Pancreas (tissue), 10 donors: ENCODE measurements at regions not wholly inside any gene's neighbourhood (a gene's known extent, or its start where the extent isn't known, plus 50 kb on each side); places are given as distances from the start of the nearest gene placed in this dataset.

ENCODE experiments used
- ATAC-seq, 4 donors: fragments of 200-7000 bp; cut with Tn5 transposase; one replicate each; pipeline versions ENCODE4 v1.8.0 to v1.9.1; 2020; ENCODE audit warnings: mild to moderate bottlenecking in 4 of 4, moderate library complexity in 4 of 4
- DNase-seq, 6 donors: peaks; one replicate each; pipeline ENCODE4 v3.0.0-alpha.2; 2020
- FAIRE-seq: peaks from 2 replicates; lab custom pipeline; 2012; peaks lifted over from hg19 to GRCh38; lab: Jason Lieb, UNC
- H3K27ac ChIP-seq, 4 donors: fragments of 200-600 bp; sonication (generic); 1 replicate in 3 of 4; 2 replicates in 1 of 4; pipeline versions ENCODE4 v1.5.0 to v1.8.0; 2020
- H3K27me3 ChIP-seq, 4 donors: fragments of 200-600 bp; one replicate each; pipeline ENCODE4 v1.8.0; 2021
- H3K36me3 ChIP-seq, 3 donors: fragments of 200-600 bp; sonication (generic) in 1 of 3; one replicate each; pipeline versions ENCODE4 v1.5.0 to v1.8.0; 2020 to 2021
- H3K4me1 ChIP-seq, 3 donors: fragments of 200-600 bp; one replicate each; pipeline ENCODE4 v1.8.0; 2021
- H3K4me3 ChIP-seq, 4 donors: fragments of 200-600 bp; sonication (generic) in 2 of 4; one replicate each; pipeline versions ENCODE4 v1.5.0 to v1.8.0; 2020 to 2021
- H3K9me3 ChIP-seq, 4 donors: fragments of 200-600 bp; one replicate each; pipeline ENCODE4 v1.8.0; 2021
- WGBS, 2 donors: extraction: QIAGEN DNeasy Blood & Tissue Kit; methylation state at CpG; one replicate each; pipeline ENCODE4 v1.1.7; 2013; 5-methylcytosine and 5-hydroxymethylcytosine counted together
- intact Hi-C, 3 donors: fragments of 100-400 bp; cut with DNase I; formaldehyde crosslinking; loops; one replicate each; pipeline versions ENCODE4 v1.11.1 to v1.14.2; 2022
- TF ChIP-seq, protein P1 (sequence below), 4 donors: fragments of 200-600 bp; sonication (generic) in 3 of 4; IDR thresholded peaks; one replicate each; pipeline versions ENCODE4 v1.5.0 to v1.8.0; 2021; ENCODE audit warnings: antibody characterized with exemption in 4 of 4
- donor health status: healthy with polysubstance abuse.
- donor health status: DM: no; HTN: no; CAD: no; lungs with moderate emphysema.
- donor health status: DM: no; HTN: no; CAD: no.
- donor health status: control.
- donor health status: control.
- donor health status: Bipolar disorder and iron deficiency.
- donor health status: DM: yes; HTN: yes; CAD: no.
- donor health status: DM: no; HTN: no; CAD: no.
- donor health status: DM: no; HTN: no; CAD: no.
- donor health status: DM: yes; HTN: yes; CAD: no.

DNA sequence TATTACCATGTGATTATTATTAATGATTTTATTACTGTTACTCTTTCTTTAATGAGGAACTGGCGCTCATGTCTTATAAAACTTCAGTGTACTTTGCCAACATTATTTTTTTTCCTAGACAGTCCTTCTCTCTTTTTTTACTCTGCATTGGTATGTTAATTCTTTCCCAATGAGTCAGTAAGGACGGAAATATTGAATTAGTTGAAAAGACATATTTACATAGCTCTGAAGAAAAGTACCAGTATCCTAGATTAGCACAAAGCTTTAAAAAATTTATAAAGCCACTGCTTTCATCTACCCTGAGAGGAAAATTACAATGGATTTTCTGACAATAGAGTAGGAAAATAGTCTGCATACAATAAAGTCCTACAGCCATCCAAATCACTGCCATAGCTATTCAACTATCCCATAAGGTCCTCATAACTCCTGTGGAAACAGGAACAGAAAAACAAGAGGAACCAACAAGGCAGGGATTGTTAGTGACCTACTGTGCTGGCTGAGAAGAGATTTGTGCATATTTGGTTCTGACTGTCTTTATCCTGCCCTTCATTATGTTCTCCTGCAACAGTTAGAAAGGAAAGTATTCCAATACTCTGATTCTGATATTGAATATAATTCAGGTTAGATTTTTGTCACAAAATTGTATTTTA lies 314.4 kb downstream of the AASDHPPT start:
- Histone ChIP-seq H3K9me3 (no peaks in the 10 kb centered on the region), H3K27ac (no peak overlapping the region), H3K4me3 (no peak overlapping the region), H3K4me1 (peaks cover 0 to 6% (median 0%) of the 10 kb centered on the region in 3 donors), H3K27me3 (no peaks in the 10 kb centered on the region), H3K36me3 (no peaks in the 10 kb centered on the region)
- peak in 3 of 4 donors; percentile 25 to 65 (median 40) for ATAC-seq
- DNase-seq = no peak
- intact Hi-C loops = no loop called here
- TF ChIP-seq, protein P1, sequence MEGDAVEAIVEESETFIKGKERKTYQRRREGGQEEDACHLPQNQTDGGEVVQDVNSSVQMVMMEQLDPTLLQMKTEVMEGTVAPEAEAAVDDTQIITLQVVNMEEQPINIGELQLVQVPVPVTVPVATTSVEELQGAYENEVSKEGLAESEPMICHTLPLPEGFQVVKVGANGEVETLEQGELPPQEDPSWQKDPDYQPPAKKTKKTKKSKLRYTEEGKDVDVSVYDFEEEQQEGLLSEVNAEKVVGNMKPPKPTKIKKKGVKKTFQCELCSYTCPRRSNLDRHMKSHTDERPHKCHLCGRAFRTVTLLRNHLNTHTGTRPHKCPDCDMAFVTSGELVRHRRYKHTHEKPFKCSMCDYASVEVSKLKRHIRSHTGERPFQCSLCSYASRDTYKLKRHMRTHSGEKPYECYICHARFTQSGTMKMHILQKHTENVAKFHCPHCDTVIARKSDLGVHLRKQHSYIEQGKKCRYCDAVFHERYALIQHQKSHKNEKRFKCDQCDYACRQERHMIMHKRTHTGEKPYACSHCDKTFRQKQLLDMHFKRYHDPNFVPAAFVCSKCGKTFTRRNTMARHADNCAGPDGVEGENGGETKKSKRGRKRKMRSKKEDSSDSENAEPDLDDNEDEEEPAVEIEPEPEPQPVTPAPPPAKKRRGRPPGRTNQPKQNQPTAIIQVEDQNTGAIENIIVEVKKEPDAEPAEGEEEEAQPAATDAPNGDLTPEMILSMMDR (IDR thresholded peaks at IDR 0.05) = no peak
- 41 to 48% methylated on average over 2 of the region's 2 CpGs for WGBS, 2 donors
- FAIRE-seq = no peak

DNA sequence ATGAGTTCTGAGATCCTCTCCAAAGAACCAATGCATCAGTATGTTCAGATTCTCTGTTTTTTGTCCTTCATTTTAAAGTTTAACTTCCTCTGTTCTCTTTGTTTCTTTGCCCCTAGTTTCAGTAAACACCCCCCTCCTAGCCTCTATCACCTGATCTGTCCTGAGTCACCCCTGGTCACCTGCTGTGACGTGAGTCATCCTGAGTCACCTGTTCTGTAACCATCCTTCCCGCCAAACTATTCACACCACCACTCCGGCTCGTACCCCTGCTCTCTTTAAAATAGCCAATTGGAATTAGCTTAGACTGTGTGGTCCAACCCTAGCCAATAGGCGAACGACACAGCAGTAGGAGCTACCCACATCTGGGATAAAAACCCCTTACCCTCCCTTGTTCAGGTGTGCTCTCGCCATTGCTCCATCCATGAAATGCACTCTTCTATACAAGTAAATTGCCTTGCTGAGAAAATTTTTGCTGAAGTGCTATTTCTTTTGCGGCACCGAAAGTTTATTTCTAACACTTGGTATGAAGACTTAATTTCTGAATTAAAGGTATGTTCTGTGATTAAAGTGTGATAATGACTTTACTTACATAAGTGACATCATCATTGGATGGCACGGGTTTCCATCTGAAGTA lies 318.4 kb downstream of the AASDHPPT start:
- intact Hi-C loops = no loop called here
- Histone ChIP-seq H3K27ac (no peak overlapping the region), H3K4me3 (no peak overlapping the region), H3K9me3 (no peaks in the 10 kb centered on the region), H3K36me3 (no peaks in the 10 kb centered on the region), H3K27me3 (no peaks in the 10 kb centered on the region), H3K4me1 (peaks cover 0 to 6% (median 0%) of the 10 kb centered on the region in 3 donors)
- TF ChIP-seq, protein P1 (IDR thresholded peaks at IDR 0.05) = no peak
- 85 to 99% methylated on average over 10 of the region's 10 CpGs for WGBS, 2 donors
- DNase-seq (no peak), ATAC-seq (no peak), FAIRE-seq (no peak)

DNA sequence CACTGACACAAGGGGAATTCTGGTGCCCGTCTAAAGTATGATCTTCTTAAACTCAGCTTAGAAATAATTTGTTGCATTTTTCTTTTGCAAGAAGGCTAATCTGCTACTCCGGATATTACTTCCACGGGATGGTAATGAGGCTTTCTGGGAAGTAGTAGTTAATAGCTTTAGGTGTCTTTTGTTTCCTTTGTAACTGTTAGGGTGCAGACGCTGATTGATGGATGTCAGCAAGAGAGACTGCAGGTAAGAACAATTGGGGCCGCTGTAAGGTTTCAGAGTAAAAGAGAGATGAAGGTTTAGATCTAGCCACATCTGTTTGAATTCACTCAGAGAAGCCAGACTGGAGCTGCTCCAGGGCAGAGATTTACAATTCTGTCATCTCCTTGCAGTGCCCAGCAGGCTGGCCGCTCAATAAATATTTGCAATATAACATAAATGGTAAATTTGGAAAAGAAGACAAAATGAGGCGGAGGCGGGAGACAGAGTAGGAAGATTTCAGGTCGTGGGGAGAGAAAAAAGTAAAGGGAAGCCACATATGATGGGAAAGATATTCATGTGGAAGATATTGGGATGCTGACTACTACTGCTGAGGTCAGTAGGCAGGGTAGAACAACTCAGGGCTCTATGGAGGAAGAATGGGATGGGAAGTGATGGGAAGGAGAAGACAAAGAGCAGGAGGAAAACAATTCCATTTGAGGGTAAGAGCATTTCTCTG lies 320.5 kb downstream of the AASDHPPT start:
- TF ChIP-seq, protein P1 (IDR thresholded peaks at IDR 0.05) = no peak
- no peaks in the 10 kb centered on the region for H3K9me3 ChIP-seq
- peaks cover 0 to 7% (median 0%) of the 10 kb centered on the region in 3 donors for H3K4me1 ChIP-seq
- H3K27me3 ChIP-seq = no peaks in the 10 kb centered on the region
- intact Hi-C loops = no loop called here
- no peak for FAIRE-seq
- H3K36me3 ChIP-seq = no peaks in the 10 kb centered on the region
- no peak for DNase-seq
- no peak overlapping the region for H3K4me3 ChIP-seq
- peak overlapping the region in 1 of 4 donors; percentile 17 for H3K27ac ChIP-seq
- 67 to 78% methylated on average over 9 of the region's 9 CpGs for WGBS, 2 donors
- ATAC-seq = peak in 1 of 4 donors; percentile 35

DNA sequence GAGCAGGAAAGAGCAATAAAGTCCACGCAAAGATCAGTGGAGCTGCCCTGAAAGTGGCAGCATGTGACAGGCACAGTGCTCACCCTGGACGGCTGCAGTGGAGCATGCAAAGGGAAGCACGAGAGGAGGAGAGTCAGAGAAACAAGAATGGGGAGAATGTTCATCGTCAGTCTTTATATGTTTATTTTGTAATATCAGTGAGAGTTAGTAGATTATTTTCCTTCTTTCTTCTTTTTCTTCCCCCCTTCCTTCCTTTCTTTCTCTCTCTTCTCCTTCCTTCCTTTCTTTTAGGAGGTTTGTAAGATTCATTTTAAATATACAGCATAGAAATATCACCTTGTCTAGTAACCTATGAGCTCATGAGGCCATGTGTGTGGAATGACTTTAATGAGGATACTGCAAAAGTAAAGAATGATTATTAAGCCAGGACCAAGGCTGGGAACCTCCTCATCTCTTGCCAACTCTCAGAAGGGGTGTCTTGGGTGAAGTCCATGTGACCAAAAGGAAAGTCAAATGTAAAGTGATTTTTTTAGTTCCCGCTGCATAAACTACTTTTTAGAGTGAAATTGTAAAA lies 321.1 kb downstream of the AASDHPPT start:
- Histone ChIP-seq H3K27ac (peak overlapping the region in 1 of 4 donors; percentile 17), H3K4me3 (no peak overlapping the region), H3K36me3 (no peaks in the 10 kb centered on the region), H3K9me3 (no peaks in the 10 kb centered on the region), H3K27me3 (no peaks in the 10 kb centered on the region), H3K4me1 (peaks cover 0 to 7% (median 0%) of the 10 kb centered on the region in 3 donors)
- DNase-seq (no peak), FAIRE-seq (no peak), ATAC-seq (peak in 3 of 4 donors; percentile 8 to 43 (median 29))
- intact Hi-C loops = no loop called here
- TF ChIP-seq, protein P1 (IDR thresholded peaks at IDR 0.05) = no peak
- WGBS, 2 donors = 57 to 74% methylated on average over 5 of the region's 5 CpGs
